H1 (cell line): ENCODE measurements at regions not wholly inside any gene's neighbourhood (a gene's known extent, or its start where the extent isn't known, plus 50 kb on each side); places are given as distances from the start of the nearest gene placed in this dataset.

Experiments
- CTCF ChIP-seq, 3 experiments: IDR thresholded peaks; 1 replicate in 2 of 3; 2 replicates in 1 of 3; pipeline versions ENCODE4 v1.5.1 to v1.6.1; 2011; ENCODE audit warnings: low read length in 3 of 3, mild to moderate bottlenecking in 3 of 3, inconsistent platforms in 2 of 3, low read depth in 1 of 3, moderate library complexity in 1 of 3; ENCODE audit not compliant: insufficient read depth in 1 of 3; ENCODE audit errors: control extremely low read depth in 1 of 3
- EGR1 ChIP-seq: IDR thresholded peaks from 2 replicates; pipeline ENCODE4 v1.6.1; 2011; ENCODE audit warnings: low read depth, low read length, borderline replicate concordance
- TF ChIP-seq, protein P1 (sequence below): fragments of 300-600 bp; sonication (generic); IDR thresholded peaks from 2 replicates; pipeline ENCODE4 v1.7.1; 2012; ENCODE audit warnings: low read length, moderate library complexity, mild to moderate bottlenecking, inconsistent platforms; ENCODE audit not compliant: insufficient replicate concordance

- TF ChIP-seq CTCF (IDR thresholded peaks at IDR 0.05; ENCODE audit: control extremely low read depth in 1 of 3, insufficient read depth in 1 of 3, low read depth in 1 of 3, low read length in 3 of 3), result no peak
- TF ChIP-seq, protein P1, sequence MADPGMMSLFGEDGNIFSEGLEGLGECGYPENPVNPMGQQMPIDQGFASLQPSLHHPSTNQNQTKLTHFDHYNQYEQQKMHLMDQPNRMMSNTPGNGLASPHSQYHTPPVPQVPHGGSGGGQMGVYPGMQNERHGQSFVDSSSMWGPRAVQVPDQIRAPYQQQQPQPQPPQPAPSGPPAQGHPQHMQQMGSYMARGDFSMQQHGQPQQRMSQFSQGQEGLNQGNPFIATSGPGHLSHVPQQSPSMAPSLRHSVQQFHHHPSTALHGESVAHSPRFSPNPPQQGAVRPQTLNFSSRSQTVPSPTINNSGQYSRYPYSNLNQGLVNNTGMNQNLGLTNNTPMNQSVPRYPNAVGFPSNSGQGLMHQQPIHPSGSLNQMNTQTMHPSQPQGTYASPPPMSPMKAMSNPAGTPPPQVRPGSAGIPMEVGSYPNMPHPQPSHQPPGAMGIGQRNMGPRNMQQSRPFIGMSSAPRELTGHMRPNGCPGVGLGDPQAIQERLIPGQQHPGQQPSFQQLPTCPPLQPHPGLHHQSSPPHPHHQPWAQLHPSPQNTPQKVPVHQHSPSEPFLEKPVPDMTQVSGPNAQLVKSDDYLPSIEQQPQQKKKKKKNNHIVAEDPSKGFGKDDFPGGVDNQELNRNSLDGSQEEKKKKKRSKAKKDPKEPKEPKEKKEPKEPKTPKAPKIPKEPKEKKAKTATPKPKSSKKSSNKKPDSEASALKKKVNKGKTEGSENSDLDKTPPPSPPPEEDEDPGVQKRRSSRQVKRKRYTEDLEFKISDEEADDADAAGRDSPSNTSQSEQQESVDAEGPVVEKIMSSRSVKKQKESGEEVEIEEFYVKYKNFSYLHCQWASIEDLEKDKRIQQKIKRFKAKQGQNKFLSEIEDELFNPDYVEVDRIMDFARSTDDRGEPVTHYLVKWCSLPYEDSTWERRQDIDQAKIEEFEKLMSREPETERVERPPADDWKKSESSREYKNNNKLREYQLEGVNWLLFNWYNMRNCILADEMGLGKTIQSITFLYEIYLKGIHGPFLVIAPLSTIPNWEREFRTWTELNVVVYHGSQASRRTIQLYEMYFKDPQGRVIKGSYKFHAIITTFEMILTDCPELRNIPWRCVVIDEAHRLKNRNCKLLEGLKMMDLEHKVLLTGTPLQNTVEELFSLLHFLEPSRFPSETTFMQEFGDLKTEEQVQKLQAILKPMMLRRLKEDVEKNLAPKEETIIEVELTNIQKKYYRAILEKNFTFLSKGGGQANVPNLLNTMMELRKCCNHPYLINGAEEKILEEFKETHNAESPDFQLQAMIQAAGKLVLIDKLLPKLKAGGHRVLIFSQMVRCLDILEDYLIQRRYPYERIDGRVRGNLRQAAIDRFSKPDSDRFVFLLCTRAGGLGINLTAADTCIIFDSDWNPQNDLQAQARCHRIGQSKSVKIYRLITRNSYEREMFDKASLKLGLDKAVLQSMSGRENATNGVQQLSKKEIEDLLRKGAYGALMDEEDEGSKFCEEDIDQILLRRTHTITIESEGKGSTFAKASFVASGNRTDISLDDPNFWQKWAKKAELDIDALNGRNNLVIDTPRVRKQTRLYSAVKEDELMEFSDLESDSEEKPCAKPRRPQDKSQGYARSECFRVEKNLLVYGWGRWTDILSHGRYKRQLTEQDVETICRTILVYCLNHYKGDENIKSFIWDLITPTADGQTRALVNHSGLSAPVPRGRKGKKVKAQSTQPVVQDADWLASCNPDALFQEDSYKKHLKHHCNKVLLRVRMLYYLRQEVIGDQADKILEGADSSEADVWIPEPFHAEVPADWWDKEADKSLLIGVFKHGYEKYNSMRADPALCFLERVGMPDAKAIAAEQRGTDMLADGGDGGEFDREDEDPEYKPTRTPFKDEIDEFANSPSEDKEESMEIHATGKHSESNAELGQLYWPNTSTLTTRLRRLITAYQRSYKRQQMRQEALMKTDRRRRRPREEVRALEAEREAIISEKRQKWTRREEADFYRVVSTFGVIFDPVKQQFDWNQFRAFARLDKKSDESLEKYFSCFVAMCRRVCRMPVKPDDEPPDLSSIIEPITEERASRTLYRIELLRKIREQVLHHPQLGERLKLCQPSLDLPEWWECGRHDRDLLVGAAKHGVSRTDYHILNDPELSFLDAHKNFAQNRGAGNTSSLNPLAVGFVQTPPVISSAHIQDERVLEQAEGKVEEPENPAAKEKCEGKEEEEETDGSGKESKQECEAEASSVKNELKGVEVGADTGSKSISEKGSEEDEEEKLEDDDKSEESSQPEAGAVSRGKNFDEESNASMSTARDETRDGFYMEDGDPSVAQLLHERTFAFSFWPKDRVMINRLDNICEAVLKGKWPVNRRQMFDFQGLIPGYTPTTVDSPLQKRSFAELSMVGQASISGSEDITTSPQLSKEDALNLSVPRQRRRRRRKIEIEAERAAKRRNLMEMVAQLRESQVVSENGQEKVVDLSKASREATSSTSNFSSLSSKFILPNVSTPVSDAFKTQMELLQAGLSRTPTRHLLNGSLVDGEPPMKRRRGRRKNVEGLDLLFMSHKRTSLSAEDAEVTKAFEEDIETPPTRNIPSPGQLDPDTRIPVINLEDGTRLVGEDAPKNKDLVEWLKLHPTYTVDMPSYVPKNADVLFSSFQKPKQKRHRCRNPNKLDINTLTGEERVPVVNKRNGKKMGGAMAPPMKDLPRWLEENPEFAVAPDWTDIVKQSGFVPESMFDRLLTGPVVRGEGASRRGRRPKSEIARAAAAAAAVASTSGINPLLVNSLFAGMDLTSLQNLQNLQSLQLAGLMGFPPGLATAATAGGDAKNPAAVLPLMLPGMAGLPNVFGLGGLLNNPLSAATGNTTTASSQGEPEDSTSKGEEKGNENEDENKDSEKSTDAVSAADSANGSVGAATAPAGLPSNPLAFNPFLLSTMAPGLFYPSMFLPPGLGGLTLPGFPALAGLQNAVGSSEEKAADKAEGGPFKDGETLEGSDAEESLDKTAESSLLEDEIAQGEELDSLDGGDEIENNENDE, result no peak
- no peak for TF ChIP-seq EGR1
These were observed 461.1 kb upstream of the NUDT12 start (continued) for GRCh38 chr5:104023739-104024138.
